Cardiac fibroblast (primary cell): ENCODE measurements at regions not wholly inside any gene's neighbourhood (a gene's known extent, or its start where the extent isn't known, plus 50 kb on each side); places are given as distances from the start of the nearest gene placed in this dataset.

Source experiments
- DNase-seq, 2 donors: peaks; one replicate each; pipeline versions ENCODE4 v3.0.0 to v3.0.0-alpha.2; 2010; ENCODE audit warnings: low read depth in 2 of 2
- H3K4me3 ChIP-seq, 2 donors: replicated peaks in 1 of 2; 1 replicate in 1 of 2; 2 replicates in 1 of 2; pipeline ENCODE4 v1.5.1; 2011; ENCODE audit warnings: low read depth in 2 of 2, low read length in 2 of 2, mild to moderate bottlenecking in 2 of 2, moderate library complexity in 1 of 2
- TF ChIP-seq, protein P1 (sequence below): IDR thresholded peaks from one replicate; pipeline ENCODE4 v1.5.1; 2011; ENCODE audit warnings: low read depth, mild to moderate bottlenecking, low read length, inconsistent platforms

DNA sequence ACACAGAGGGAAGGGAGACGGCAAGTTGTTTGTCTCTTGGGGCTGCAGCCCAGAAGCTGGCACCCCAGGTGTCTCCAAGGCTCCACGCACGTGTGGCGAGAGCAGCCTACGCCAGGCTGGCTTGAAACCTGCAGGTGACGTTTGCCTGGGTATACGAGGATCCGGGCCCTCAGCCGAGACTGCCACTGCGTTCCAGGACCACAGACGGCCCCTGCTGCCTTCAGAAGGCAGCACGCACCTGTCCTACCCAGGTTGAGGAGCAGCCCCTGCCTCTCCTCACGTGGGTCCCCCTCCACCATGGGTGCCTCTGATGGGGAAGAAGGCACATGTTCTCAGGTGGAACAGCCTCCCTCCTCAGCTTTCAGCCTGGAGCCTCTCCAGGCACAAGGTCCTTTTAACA, 75.3 kb upstream of the PRR20G start:
- DNase-seq = no peak
- TF ChIP-seq, protein P1, sequence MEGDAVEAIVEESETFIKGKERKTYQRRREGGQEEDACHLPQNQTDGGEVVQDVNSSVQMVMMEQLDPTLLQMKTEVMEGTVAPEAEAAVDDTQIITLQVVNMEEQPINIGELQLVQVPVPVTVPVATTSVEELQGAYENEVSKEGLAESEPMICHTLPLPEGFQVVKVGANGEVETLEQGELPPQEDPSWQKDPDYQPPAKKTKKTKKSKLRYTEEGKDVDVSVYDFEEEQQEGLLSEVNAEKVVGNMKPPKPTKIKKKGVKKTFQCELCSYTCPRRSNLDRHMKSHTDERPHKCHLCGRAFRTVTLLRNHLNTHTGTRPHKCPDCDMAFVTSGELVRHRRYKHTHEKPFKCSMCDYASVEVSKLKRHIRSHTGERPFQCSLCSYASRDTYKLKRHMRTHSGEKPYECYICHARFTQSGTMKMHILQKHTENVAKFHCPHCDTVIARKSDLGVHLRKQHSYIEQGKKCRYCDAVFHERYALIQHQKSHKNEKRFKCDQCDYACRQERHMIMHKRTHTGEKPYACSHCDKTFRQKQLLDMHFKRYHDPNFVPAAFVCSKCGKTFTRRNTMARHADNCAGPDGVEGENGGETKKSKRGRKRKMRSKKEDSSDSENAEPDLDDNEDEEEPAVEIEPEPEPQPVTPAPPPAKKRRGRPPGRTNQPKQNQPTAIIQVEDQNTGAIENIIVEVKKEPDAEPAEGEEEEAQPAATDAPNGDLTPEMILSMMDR = no peak
- H3K4me3 ChIP-seq = no peak overlapping the region

DNA sequence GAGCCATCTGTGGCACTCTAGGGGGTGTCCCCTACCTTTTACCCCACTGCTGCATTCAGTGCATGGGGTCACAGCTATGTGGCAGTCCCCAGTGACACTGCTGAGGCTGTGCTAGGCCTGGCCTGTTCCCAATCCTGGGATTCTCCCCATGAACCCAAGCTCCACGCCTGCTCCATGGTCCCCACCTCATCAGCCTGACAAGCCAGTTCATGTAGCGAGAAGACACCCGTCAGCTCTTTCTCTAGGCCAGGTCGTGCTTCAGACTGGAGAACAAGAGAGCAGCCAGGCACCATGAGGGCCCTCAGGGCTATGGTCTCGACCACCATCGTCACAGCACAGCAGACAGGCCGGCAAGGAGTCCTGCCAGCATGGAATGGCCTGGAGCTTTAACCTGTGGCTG, 72.8 kb upstream of the PRR20G start:
- no peak overlapping the region for H3K4me3 ChIP-seq
- DNase-seq = no peak
- TF ChIP-seq, protein P1 = no peak

DNA sequence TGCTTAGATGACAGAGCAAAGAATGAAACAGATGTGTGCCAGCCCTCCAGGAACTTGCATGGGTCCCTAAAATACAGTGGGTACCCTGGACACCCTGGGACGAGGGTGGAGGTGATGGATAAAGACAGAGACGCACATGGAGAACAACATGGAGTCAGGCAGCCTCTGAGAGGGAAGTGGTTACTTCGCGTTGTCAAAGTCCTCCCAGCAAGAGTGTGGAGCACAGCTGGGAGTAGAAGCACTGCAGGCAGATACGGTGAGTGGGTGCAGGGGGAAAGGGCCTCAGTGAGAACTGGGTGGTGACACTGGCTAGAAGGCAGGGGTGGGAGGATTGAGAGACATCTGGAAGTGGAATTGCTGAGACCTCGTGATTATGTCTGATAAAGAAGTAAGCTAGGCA, 70.8 kb upstream of the PRR20G start:
- no peak overlapping the region for H3K4me3 ChIP-seq
- TF ChIP-seq, protein P1 = no peak
- no peak for DNase-seq

DNA sequence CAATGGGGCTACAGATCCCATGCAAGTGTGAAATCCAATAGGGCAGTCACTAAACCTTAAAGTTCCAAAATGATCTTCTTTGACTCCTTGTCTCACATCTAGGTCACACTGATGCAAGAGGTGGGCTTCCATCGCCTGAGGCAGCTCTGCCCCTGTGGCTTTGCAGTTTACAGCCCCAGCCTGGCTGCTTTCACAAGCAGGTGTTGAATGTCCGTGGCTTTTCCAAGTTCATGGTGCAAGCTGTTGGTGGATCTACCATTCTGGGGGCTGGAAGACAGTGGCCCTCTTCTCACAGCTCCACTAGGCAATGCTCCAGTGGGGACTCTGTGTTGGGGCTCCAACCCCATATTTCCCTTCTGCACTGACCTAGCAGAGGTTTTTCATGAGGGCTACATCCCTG, 68.5 kb upstream of the PRR20G start:
- no peak for DNase-seq
- TF ChIP-seq, protein P1 = no peak
- no peak overlapping the region for H3K4me3 ChIP-seq

DNA sequence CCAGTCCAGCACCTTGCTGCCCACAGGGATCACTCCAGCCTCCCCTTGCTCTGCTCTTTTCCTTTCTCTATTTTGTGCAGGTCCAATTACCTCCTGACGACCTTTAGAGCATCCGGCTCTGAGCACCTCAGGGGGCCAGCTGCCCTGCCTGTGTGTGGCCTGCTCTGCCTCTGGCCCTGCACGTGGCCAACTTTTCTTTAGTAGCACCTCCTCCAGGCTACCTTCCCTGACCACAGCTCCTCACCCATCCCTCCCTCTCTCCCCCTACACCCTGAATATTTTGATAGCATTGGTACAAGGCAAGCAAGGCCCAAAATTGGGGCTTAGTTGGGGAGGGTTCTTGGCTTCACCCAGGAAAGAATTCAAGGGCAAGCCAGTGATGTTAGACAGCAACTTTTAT, 66.9 kb upstream of the PRR20G start:
- DNase-seq = no peak
- H3K4me3 ChIP-seq = no peak overlapping the region
- TF ChIP-seq, protein P1 = no peak

DNA sequence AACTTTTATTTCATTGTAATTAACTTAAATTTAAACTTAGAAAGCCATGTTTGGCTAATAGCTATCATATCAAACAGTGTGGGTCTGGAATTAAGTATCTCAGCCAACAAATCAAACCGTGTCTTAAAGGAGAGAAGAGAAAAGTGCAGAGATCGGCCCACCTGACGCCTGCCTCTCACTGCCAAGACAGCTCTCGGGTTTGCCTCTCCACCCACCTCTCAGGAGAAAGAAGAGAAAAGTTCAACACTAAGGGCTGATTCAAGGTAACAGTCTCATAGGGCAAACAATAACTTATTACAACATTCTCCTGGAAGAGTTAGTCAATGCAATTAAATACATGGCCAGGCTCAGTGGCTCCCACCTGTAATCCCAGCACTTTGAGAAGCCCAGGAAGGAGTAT, 64.8 kb upstream of the PRR20G start:
- no peak for DNase-seq
- no peak overlapping the region for H3K4me3 ChIP-seq
- TF ChIP-seq, protein P1 = no peak

DNA sequence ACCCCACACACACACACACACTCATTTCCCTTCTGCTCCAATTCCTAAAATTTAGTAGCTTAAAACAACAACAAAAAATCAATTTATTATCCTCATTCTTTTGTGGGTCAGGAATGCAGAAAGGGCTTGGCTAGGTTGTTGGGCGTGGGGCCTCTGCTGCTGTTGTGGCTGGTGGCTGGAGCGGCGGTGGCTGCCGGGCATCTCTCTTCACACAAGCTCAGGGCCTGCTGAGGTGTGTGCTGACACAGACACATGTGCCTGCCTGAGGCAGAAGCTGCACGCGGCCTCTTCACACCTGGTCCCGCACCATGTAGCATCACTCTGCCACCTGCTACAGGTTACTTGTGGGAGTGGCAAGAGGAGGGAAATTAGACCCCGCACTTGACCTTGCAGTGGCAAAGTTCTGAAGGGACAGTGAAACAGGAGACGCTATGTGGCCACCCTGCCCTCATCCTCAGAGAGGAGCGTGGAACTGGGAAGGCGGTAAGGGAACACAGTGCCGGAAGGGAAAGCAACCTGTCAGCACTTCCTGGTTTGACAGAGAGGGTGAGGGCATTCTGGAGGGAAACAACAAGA, 64.0 kb upstream of the PRR20G start:
- no peak for DNase-seq
- no peak overlapping the region for H3K4me3 ChIP-seq
- TF ChIP-seq, protein P1 = no peak
